H1 (cell line): ENCODE measurements at regions not wholly inside any gene's neighbourhood (a gene's known extent, or its start where the extent isn't known, plus 50 kb on each side); places are given as distances from the start of the nearest gene placed in this dataset.

Experiments
- EZH2 ChIP-seq: fragments of 200-600 bp; sonication (generic); IDR thresholded peaks from 2 replicates; pipeline ENCODE4 v1.7.1; 2012; ENCODE audit warnings: low read depth, mild to moderate bottlenecking, moderate library complexity, low read length, inconsistent platforms; ENCODE audit not compliant: severe bottlenecking
- GABPA ChIP-seq: IDR thresholded peaks from 2 replicates; pipeline ENCODE4 v1.6.1; 2011; ENCODE audit warnings: mild to moderate bottlenecking, low read length, moderate library complexity, borderline replicate concordance; ENCODE audit not compliant: insufficient read depth
- GTF2F1 ChIP-seq: IDR thresholded peaks from 2 replicates; pipeline ENCODE4 v1.6.1; 2012; ENCODE audit warnings: low read depth, low read length, improper control_type of control experiment, borderline replicate concordance
- KDM1A ChIP-seq: fragments of 200-600, 300-600 bp; sonication (generic); IDR thresholded peaks from 2 replicates; pipeline ENCODE4 v1.7.1; 2016; ENCODE audit warnings: mild to moderate bottlenecking, low read length, borderline replicate concordance
- RXRA ChIP-seq: IDR thresholded peaks from 2 replicates; pipeline ENCODE4 v1.6.1; 2011; ENCODE audit warnings: low read depth, mild to moderate bottlenecking, low read length, moderate library complexity; ENCODE audit not compliant: insufficient read depth
- SIRT6 ChIP-seq: IDR thresholded peaks from one replicate; pipeline ENCODE4 v1.7.1; 2012; ENCODE audit warnings: low read length, inconsistent platforms
- SP2 ChIP-seq: IDR thresholded peaks from 2 replicates; pipeline ENCODE4 v1.6.1; 2012; ENCODE audit warnings: mild to moderate bottlenecking, low read length, inconsistent platforms
- TBP ChIP-seq: IDR thresholded peaks from 2 replicates; pipeline ENCODE4 v1.6.1; 2011; ENCODE audit warnings: low read depth, low read length, improper control_type of control experiment
- TF ChIP-seq, protein P1 (sequence below): IDR thresholded peaks from 2 replicates; pipeline ENCODE4 v1.6.1; 2011; ENCODE audit warnings: low read length, improper control_type of control experiment

DNA sequence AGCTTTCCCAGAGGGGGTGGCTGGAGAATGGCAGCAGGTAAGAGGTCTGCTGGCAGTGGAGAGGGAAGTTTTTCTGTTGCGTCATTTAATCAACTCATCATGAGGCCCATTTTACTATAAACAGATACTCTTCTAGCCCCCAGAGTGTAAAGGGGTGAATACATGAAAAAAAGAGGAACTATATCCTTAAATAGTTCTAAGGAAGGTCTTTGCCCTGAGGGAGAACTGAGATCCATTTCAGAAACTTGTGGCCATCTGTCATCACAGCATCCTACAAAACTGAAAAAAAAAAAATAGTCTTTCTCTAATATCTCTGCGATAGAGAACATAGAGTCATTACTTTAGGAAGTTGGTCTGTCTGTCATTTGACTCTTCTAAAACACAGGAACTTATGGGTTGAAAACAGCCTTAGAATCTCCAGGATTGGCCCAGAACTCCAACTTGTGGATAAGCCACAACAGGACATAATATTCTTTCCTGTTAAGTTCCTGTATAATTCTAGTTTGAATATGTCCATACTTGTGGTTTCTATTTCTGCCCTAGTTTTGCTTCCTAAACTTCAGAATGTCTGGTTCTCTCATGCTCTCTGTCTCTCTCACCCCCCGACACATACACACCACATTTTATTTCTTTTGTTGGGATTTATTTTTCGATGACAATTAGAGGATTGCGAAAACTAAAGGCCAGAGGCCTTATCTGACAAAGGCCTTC lies 238.5 kb upstream of the PIK3R1 start (continued):
- TF ChIP-seq SIRT6, result no peak
- no peak for TF ChIP-seq TBP
- no peak for TF ChIP-seq GABPA
- TF ChIP-seq, protein P1, sequence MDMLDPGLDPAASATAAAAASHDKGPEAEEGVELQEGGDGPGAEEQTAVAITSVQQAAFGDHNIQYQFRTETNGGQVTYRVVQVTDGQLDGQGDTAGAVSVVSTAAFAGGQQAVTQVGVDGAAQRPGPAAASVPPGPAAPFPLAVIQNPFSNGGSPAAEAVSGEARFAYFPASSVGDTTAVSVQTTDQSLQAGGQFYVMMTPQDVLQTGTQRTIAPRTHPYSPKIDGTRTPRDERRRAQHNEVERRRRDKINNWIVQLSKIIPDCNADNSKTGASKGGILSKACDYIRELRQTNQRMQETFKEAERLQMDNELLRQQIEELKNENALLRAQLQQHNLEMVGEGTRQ, result no peak
- no peak for TF ChIP-seq SP2
- TF ChIP-seq KDM1A, result no peak
- no peak for TF ChIP-seq GTF2F1
- TF ChIP-seq EZH2, result no peak
- no peak for TF ChIP-seq RXRA
- TF ChIP-seq, all 59 proteins: peak for 0
